RWPE1 (cell line): ENCODE measurements at regions not wholly inside any gene's neighbourhood (a gene's known extent, or its start where the extent isn't known, plus 50 kb on each side); places are given as distances from the start of the nearest gene placed in this dataset.

Experiments
- CTCF ChIA-PET: fragments of 350-600 bp; sonication (Branson Sonifier 250); formaldehyde crosslinking; extraction: SDS; loops from one replicate; lab custom pipeline; 2021; lab: Yijun Ruan, JAX
- POLR2A ChIA-PET: fragments of 400-600 bp; formaldehyde crosslinking; extraction: SDS; loops from one replicate; lab custom pipeline; 2020; ENCODE audit warnings: antibody characterized with exemption; ENCODE audit not compliant: low non-redundant PET; lab: Yijun Ruan, JAX
- DNase-seq: peaks from one replicate; pipeline ENCODE4 v3.0.0; 2012; ENCODE audit warnings: low spot score
- H3K27ac ChIP-seq: fragments of 450-650 bp; 2 replicates; pipeline ENCODE4 v1.5.1; 2017
- TF ChIP-seq, protein P1 (sequence below): fragments of 450-650 bp; conservative IDR thresholded peaks from 2 replicates; pipeline ENCODE4 v1.5.1; 2017; ENCODE audit warnings: low read depth, mild to moderate bottlenecking

GRCh38 chr6:26211963-26212362 is 124.7 kb downstream of the HFE start:
- ChIA-PET CTCF (no interaction called here), POLR2A (no interaction called here)
- no peak overlapping the region for H3K27ac ChIP-seq
- DNase-seq, result no peak
- TF ChIP-seq, protein P1, sequence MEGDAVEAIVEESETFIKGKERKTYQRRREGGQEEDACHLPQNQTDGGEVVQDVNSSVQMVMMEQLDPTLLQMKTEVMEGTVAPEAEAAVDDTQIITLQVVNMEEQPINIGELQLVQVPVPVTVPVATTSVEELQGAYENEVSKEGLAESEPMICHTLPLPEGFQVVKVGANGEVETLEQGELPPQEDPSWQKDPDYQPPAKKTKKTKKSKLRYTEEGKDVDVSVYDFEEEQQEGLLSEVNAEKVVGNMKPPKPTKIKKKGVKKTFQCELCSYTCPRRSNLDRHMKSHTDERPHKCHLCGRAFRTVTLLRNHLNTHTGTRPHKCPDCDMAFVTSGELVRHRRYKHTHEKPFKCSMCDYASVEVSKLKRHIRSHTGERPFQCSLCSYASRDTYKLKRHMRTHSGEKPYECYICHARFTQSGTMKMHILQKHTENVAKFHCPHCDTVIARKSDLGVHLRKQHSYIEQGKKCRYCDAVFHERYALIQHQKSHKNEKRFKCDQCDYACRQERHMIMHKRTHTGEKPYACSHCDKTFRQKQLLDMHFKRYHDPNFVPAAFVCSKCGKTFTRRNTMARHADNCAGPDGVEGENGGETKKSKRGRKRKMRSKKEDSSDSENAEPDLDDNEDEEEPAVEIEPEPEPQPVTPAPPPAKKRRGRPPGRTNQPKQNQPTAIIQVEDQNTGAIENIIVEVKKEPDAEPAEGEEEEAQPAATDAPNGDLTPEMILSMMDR, result no peak

DNA sequence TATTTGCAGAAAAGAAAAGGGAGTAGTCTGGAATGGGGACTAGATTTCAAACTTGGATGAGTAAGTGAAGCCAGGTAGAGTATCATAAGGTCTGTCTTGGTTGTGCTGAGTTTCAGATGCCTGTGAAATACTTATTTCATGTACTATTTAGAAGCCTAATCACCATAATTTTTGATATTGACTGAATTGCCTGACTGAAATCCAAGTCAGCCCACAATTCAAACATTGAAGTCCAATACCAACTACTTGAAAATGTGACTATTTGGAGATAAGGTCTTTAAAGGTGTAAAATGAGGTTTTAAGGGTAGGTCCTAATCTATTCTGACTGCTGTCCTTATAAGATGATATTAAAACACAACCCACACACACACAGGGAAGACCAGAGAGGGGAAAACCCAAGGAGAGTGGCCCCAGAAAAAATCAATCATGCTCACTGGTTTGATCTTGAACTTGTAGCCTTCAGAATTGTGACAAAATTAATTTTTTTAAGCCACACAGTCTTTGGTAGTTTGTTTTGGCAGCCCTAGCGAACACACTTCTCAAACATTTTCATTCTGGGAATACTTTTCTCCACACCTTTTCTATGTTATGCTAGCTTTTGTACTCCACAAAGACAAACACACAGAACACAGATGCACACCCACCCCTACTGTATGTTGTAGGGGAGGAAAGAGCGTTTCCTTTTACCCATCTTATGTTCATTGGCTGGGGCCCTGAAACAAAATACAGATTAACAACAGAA is 126.3 kb downstream of the HFE start:
- CTCF ChIA-PET, result interaction anchor here (1.0 kb wide), 1 partner anchor 25 kb away, joined by 3 read pairs; no protein-coding TSS in a partner anchor
- POLR2A ChIA-PET, result no interaction called here
- DNase-seq, result no peak
- TF ChIP-seq, protein P1, result no peak
- peak overlapping the region; percentile 40 for H3K27ac ChIP-seq

GRCh38 chr6:26214803-26215584 is 127.8 kb downstream of the HFE start:
- TF ChIP-seq, protein P1, result no peak
- POLR2A ChIA-PET, result interaction anchor here (0.6 to 3.8 kb wide), 8 partner anchors 9 to 932 kb away, joined by 3 to 39 read pairs (median 8); a partner anchor contains a TSS
- no peak for DNase-seq
- H3K27ac ChIP-seq, result peak overlapping the region; percentile 97
- CTCF ChIA-PET, result interaction anchor here (0.6 to 1.0 kb wide), 2 partner anchors 27 to 58 kb away, joined by 3 read pairs; a partner anchor contains a TSS

DNA sequence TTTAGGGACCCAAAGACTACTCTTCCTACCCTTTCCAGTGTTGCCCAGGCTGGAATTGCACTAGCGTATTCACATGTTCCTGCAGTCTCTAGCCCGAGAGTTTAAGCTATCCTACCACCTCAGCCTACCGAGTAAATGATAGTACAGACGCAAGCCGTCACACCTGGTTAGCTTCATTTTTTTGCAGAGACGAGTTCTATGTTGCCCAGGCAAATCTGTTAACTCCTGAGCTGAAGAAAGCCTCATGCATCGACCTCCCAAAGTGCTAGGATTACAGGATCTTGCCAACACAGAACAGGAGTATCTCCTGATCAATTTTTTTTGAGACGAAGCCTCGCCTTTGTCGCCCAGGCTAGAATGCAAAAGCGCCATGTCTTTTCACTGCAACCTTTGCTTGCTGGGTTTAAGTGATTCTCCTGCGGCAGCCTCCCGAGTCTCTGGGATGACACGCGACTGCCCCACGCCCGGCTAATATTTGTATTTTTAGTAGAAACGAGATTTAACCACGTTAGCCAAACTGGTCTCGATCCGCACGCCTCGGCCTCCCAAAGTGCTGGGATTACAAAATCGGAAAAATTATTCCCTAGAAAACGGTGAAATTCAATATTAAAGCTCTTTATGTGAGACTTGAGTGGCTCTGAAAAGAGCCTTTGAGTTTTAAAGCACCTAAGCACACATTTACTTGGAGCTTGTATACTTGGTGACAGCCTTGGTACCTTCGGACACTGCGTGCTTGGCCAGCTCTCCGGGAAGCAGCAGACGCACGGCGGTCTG is 128.5 kb downstream of the HFE start:
- TF ChIP-seq, protein P1, result no peak
- H3K27ac ChIP-seq, result peak overlapping the region; percentile 97
- ChIA-PET POLR2A (interaction anchor here (0.6 to 3.8 kb wide), 17 partner anchors 8 to 1623 kb away, joined by 3 to 39 read pairs (median 5); a partner anchor contains a TSS), CTCF (interaction anchor here (0.6 kb wide), 1 partner anchor 57 kb away, joined by 3 read pairs; a partner anchor contains a TSS)
- no peak for DNase-seq

GRCh38 chr6:26216359-26216885 is 129.2 kb downstream of the HFE start:
- ChIA-PET CTCF (interaction anchor here (0.7 kb wide), 1 partner anchor 27 kb away, joined by 3 read pairs; no protein-coding TSS in a partner anchor), POLR2A (interaction anchor here (0.6 to 3.8 kb wide), 18 partner anchors 9 to 1622 kb away, joined by 3 to 39 read pairs (median 4); a partner anchor contains a TSS)
- peak overlapping the region; percentile 97 for H3K27ac ChIP-seq
- DNase-seq, result peak; percentile 94
- TF ChIP-seq, protein P1, result no peak
